ENCODE measurements at regions not wholly inside any gene's neighbourhood (a gene's known extent, or its start where the extent isn't known, plus 50 kb on each side); places are given as distances from the start of the nearest gene placed in this dataset.

DNA sequence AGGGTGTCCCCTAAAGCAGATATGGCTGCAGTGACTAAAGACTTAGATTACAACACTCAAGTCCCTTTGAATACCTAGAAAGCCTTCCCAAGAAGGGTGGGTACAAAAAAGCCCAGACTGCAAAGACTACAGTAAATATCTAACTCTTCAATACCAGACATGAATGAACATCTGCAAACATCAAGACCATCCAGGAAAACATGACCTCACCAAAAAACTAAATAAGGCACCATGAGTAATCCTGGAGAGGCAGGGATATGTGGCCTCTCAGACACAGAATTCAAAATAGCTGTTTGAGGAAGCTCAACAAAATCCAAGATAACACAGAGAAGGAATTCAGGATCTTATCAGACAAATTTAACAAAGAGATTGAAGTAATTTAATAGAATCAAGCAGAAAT is 138.2 kb upstream of the OTOS start:
- Mint-ChIP-seq H3K9me3 (peaks cover 6% of the 10 kb centered on the region), H3K36me3 (ENCODE audit: insufficient read depth) (no peaks in the 10 kb centered on the region), H3K4me1 (no peaks in the 10 kb centered on the region), H3K27me3 (peaks cover 97% of the 10 kb centered on the region), H3K4me3 (no peak overlapping the region), H3K27ac (ENCODE audit: low read depth) (no peak overlapping the region)
- DNase-seq (ENCODE audit: low spot score in 2 of 2) (no peak), ATAC-seq (replicated peaks; ENCODE audit: extremely low read depth, poor library complexity, severe bottlenecking) (no peak)

DNA sequence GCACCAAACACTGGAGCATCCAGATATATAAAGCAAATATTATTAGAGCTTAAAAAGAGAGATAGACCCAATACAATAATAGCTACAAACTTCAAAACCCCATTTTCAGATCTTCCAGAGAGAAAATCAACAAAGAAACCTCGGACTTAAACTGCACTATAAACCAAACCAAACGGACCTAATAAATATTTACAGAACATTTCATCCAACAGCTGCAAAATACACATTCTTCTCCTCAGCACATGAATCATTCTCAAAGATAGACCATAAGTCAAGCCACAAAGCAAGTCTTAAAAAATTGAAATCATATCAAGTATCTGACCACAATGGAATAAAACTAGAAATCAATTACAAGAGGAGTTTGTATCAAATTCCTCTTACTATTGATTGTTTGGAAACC is 140.2 kb upstream of the OTOS start:
- H3K4me1 Mint-ChIP-seq = no peaks in the 10 kb centered on the region
- H3K36me3 Mint-ChIP-seq (ENCODE audit: insufficient read depth) = no peaks in the 10 kb centered on the region
- ATAC-seq (replicated peaks; ENCODE audit: extremely low read depth, poor library complexity, severe bottlenecking) = no peak
- H3K9me3 Mint-ChIP-seq = peaks cover 6% of the 10 kb centered on the region
- peaks cover 84% of the 10 kb centered on the region for H3K27me3 Mint-ChIP-seq
- DNase-seq (ENCODE audit: low spot score in 2 of 2) = no peak
- H3K4me3 Mint-ChIP-seq = no peak overlapping the region
- H3K27ac Mint-ChIP-seq (ENCODE audit: low read depth) = no peak overlapping the region

- Mint-ChIP-seq H3K9me3 (peaks cover 6% of the 10 kb centered on the region), H3K4me3 (no peak overlapping the region), H3K27me3 (peaks cover 46% of the 10 kb centered on the region), H3K4me1 (no peaks in the 10 kb centered on the region), H3K36me3 (ENCODE audit: insufficient read depth) (no peaks in the 10 kb centered on the region), H3K27ac (ENCODE audit: low read depth) (no peak overlapping the region)
- DNase-seq (ENCODE audit: low spot score in 2 of 2) (no peak), ATAC-seq (replicated peaks; ENCODE audit: extremely low read depth, poor library complexity, severe bottlenecking) (no peak)
Observed at GRCh38 chr2:240284503-240285259, 144.2 kb upstream of the OTOS start.

GRCh38 chr2:240285725-240286124 is 145.3 kb upstream of the OTOS start:
- no peak for DNase-seq (ENCODE audit: low spot score in 2 of 2)
- H3K9me3 Mint-ChIP-seq = peaks cover 6% of the 10 kb centered on the region
- H3K4me1 Mint-ChIP-seq = no peaks in the 10 kb centered on the region
- H3K36me3 Mint-ChIP-seq (ENCODE audit: insufficient read depth) = no peaks in the 10 kb centered on the region
- peaks cover 36% of the 10 kb centered on the region for H3K27me3 Mint-ChIP-seq
- ATAC-seq (replicated peaks; ENCODE audit: extremely low read depth, poor library complexity, severe bottlenecking) = no peak
- H3K27ac Mint-ChIP-seq (ENCODE audit: low read depth) = no peak overlapping the region
- H3K4me3 Mint-ChIP-seq = no peak overlapping the region

DNA sequence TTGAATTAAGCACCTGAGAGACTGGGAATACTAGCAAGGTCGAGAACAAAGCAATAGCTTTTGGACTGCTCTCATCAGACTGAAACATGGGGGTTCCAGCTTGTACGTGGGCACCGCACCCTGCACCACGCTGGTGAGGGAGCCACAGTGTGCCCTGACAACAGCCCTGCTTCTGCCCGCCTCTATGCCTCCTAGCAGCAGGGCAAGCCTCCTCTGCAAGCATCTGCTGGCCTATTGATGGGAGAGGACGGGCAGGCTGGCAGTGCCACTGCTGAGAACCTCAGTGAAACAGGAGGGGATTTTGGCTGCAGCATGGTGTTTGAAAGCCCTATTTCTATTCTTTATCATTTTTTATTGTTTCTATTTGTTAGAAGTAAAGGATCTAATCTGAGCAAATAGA is 146.1 kb upstream of the OTOS start:
- Mint-ChIP-seq H3K4me1 (no peaks in the 10 kb centered on the region), H3K27me3 (peaks cover 27% of the 10 kb centered on the region), H3K27ac (ENCODE audit: low read depth) (no peak overlapping the region), H3K4me3 (no peak overlapping the region), H3K36me3 (ENCODE audit: insufficient read depth) (no peaks in the 10 kb centered on the region), H3K9me3 (peaks cover 6% of the 10 kb centered on the region)
- no peak for ATAC-seq (replicated peaks; ENCODE audit: extremely low read depth, poor library complexity, severe bottlenecking)
- no peak for DNase-seq (ENCODE audit: low spot score in 2 of 2)

DNA sequence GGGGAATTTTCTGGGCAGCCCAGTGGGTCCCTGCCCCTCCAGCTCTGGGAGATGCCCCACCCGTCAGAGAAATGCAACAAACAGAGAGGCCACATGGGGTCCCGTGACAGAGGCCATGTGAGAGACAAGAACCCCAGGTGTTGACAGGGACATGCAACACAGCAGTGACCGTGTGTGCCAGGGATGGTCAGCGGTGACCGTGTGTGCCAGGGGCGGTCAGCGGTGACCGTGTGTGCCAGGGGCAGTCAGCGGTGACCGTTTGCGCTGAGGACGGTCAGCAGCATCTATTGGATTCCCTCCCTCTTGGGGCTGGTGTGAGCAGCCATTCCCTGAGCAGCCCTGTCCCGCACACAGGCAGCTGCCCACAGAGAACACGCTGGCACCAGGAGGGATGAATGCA is 146.6 kb upstream of the OTOS start:
- Mint-ChIP-seq H3K27ac (ENCODE audit: low read depth) (no peak overlapping the region), H3K4me3 (no peak overlapping the region), H3K9me3 (peaks cover 6% of the 10 kb centered on the region), H3K36me3 (ENCODE audit: insufficient read depth) (no peaks in the 10 kb centered on the region), H3K27me3 (peaks cover 23% of the 10 kb centered on the region), H3K4me1 (no peaks in the 10 kb centered on the region)
- DNase-seq (ENCODE audit: low spot score in 2 of 2) (no peak), ATAC-seq (replicated peaks; ENCODE audit: extremely low read depth, poor library complexity, severe bottlenecking) (no peak)

DNA sequence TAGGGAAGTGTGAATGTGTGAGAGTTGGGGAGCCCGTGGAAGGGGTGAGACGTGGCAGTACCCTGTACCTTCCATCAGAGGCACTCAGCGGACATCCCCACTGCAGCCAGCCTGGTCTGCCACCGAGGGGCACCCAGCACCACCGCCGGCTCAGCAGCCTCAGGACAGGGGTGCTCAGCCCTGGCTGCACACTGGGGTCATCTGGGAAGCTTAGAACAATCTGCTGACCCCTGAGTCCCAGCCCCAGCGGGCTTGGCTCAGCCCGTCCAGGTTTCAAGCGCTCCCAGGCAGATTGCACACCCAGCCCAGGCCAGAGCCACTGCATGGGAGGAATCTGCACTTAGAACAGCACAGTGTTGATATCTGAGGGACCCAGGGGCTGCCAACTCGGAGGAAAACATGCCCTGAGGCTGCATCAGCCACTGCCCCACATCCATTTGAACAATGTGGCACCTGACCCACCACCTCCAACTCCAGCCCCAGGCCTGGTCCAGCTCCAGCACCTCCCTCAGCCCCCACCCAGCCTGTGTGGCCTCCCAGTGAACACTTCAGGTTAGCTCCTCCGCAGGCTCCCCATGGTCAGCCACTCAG is 147.1 kb upstream of the OTOS start:
- Mint-ChIP-seq H3K4me3 (no peak overlapping the region), H3K27ac (ENCODE audit: low read depth) (no peak overlapping the region), H3K9me3 (peaks cover 6% of the 10 kb centered on the region), H3K36me3 (ENCODE audit: insufficient read depth) (no peaks in the 10 kb centered on the region), H3K4me1 (no peaks in the 10 kb centered on the region), H3K27me3 (peaks cover 17% of the 10 kb centered on the region)
- ATAC-seq (replicated peaks; ENCODE audit: extremely low read depth, poor library complexity, severe bottlenecking) = no peak
- no peak for DNase-seq (ENCODE audit: low spot score in 2 of 2)

DNA sequence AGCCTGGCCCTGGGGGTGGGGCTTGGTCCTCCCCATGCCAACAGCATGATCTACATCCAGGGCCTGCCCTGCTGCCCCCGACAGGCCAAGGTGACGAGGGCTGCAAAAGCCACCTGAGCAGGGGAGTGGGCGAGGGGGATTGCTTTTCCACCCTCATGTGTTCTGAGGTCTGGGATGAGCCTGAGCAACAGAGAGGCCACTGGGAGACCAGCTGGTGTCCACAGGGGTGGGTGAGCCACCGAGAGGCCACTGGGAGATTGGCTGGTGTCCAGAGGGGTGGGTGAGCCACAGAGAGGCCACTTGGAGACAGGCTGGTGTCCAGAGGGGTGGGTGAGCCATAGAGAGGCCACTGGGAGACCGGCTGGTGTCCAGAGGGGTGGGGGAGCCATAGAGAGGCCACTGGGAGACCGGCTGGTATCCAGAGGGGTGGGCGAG is 147.4 kb upstream of the GPC1 start:
- no peak for ATAC-seq (replicated peaks; ENCODE audit: extremely low read depth, poor library complexity, severe bottlenecking)
- Mint-ChIP-seq H3K9me3 (peaks cover 2% of the 10 kb centered on the region), H3K27ac (ENCODE audit: low read depth) (no peak overlapping the region), H3K4me1 (no peaks in the 10 kb centered on the region), H3K36me3 (ENCODE audit: insufficient read depth) (no peaks in the 10 kb centered on the region), H3K4me3 (no peak overlapping the region), H3K27me3 (peaks cover 12% of the 10 kb centered on the region)
- no peak for DNase-seq (ENCODE audit: low spot score in 2 of 2)

GRCh38 chr2:240289701-240290431 is 145.6 kb upstream of the GPC1 start:
- no peaks in the 10 kb centered on the region for H3K36me3 Mint-ChIP-seq (ENCODE audit: insufficient read depth)
- H3K27ac Mint-ChIP-seq (ENCODE audit: low read depth) = no peak overlapping the region
- DNase-seq (ENCODE audit: low spot score in 2 of 2) (no peak), ATAC-seq (replicated peaks; ENCODE audit: extremely low read depth, poor library complexity, severe bottlenecking) (no peak)
- H3K4me3 Mint-ChIP-seq = no peak overlapping the region
- no peaks in the 10 kb centered on the region for H3K27me3 Mint-ChIP-seq
- no peaks in the 10 kb centered on the region for H3K9me3 Mint-ChIP-seq
- no peaks in the 10 kb centered on the region for H3K4me1 Mint-ChIP-seq

GRCh38 chr2:240290432-240291336 is 144.8 kb upstream of the GPC1 start:
- Mint-ChIP-seq H3K27ac (ENCODE audit: low read depth) (no peak overlapping the region), H3K4me3 (no peak overlapping the region), H3K9me3 (no peaks in the 10 kb centered on the region), H3K36me3 (ENCODE audit: insufficient read depth) (peaks cover under 1% of the 10 kb centered on the region), H3K4me1 (no peaks in the 10 kb centered on the region), H3K27me3 (no peaks in the 10 kb centered on the region)
- ATAC-seq (replicated peaks; ENCODE audit: extremely low read depth, poor library complexity, severe bottlenecking) = no peak
- no peak for DNase-seq (ENCODE audit: low spot score in 2 of 2)

DNA sequence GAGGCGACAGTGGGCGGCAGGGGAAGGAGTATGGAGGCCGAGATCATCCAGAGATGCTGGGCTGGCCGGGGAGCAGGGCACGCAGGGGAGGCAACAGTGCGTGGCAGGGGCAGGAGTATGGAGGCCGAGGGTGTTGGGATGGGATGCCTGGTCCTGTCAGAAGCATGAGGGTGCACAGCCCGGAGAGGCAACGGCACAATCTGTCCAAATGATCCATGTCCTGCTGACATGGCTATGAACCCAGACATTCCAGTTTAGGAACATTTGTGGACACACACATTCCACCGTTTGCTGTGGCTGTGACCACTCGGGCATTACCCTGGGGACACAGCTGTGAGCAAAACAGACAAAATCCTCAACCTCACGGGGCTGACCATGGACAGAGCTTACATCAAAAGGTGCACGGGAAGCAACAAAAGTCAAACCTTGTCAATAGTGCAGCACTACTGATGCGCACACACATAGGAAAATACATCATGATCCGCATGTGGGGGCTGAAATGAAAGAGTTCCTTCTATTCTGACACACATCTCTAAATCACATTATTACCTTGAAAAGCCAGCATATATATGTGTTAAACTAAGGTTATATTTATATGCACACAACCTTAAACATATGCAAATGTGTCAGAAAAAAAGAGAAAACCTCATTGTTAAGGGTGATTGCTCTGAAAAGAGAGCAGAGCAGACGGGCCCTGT is 144.0 kb upstream of the GPC1 start:
- Mint-ChIP-seq H3K27me3 (peaks cover 8% of the 10 kb centered on the region), H3K27ac (ENCODE audit: low read depth) (no peak overlapping the region), H3K4me1 (no peaks in the 10 kb centered on the region), H3K4me3 (no peak overlapping the region), H3K36me3 (ENCODE audit: insufficient read depth) (peaks cover 2% of the 10 kb centered on the region), H3K9me3 (no peaks in the 10 kb centered on the region)
- no peak for ATAC-seq (replicated peaks; ENCODE audit: extremely low read depth, poor library complexity, severe bottlenecking)
- DNase-seq (ENCODE audit: low spot score in 2 of 2) = no peak

DNA sequence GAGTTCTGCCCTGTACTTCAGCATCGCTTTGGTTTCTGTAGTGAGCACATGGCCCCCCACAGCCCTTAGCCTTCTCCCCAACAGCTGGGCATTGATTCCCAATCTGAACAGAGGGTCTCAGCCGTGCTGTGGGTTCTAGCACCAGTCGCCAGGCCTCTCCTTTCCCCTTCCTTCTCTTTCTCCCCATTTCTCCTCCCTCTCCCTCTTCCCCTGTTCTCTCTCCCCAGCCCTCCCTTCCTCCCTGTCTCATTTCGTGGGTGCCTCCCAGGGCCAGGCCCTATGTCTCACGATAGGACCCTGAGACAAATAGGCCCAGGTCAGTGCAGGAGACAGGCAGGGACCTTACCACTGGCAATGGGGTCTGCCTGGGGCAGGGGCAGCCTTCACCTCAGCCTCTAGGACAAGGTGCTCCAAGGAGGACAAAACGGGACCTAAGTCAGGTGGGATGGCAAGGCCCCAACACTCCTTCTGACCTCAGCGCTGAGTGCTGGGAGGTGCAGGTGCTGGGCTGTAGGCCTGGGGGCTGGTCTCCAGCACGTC is 143.4 kb upstream of the GPC1 start:
- Mint-ChIP-seq H3K27me3 (peaks cover 9% of the 10 kb centered on the region), H3K27ac (ENCODE audit: low read depth) (no peak overlapping the region), H3K4me3 (no peak overlapping the region), H3K9me3 (no peaks in the 10 kb centered on the region), H3K4me1 (no peaks in the 10 kb centered on the region), H3K36me3 (ENCODE audit: insufficient read depth) (peaks cover 2% of the 10 kb centered on the region)
- no peak for DNase-seq (ENCODE audit: low spot score in 2 of 2)
- no peak for ATAC-seq (replicated peaks; ENCODE audit: extremely low read depth, poor library complexity, severe bottlenecking)

Data from central memory CD8-positive, alpha-beta T cell (primary cell).